ENCODE measurements at regions not wholly inside any gene's neighbourhood (a gene's known extent, or its start where the extent isn't known, plus 50 kb on each side); places are given as distances from the start of the nearest gene placed in this dataset.
A peak's percentile ranks its signal among the peaks of the same experiment; 100 is the strongest.

GRCh38 chr5:51664491-51665250 is 281.4 kb downstream of the ISL1 start:
- TF ChIP-seq CTCF (IDR thresholded peaks at IDR 0.05; ENCODE audit: insufficient read depth, low read depth, low read length, missing control alignments), result no peak
- no peak overlapping the region for H3K4me3 ChIP-seq (ENCODE audit: low read depth, low read length)
- no peak for DNase-seq (ENCODE audit: low read depth)

GRCh38 chr5:51665251-51665593 is 282.0 kb downstream of the ISL1 start:
- no peak for DNase-seq (ENCODE audit: low read depth)
- no peak overlapping the region for H3K4me3 ChIP-seq (ENCODE audit: low read depth, low read length)
- no peak for TF ChIP-seq CTCF (IDR thresholded peaks at IDR 0.05; ENCODE audit: insufficient read depth, low read depth, low read length, missing control alignments)

DNA sequence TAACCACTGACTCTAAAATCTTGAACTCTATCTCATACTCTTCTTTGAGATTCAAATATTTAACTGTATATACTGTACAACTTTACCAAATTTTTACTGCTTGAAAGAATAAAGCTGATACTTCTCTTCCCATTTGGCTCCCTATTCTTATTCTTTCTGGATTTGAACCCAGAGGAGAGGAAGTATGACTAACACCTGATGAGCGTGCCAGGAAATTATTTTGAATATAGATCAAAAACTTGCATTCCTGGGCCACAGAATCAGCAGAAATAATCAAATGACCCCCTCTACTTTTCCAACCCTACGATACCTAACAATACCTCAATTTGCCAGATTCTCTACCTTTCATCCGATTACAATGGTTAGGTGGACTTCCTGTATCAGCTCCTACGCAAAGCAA is 285.8 kb downstream of the ISL1 start:
- DNase-seq (ENCODE audit: low read depth), result no peak
- H3K4me3 ChIP-seq (ENCODE audit: low read depth, low read length), result no peak overlapping the region
- TF ChIP-seq CTCF (IDR thresholded peaks at IDR 0.05; ENCODE audit: insufficient read depth, low read depth, low read length, missing control alignments), result no peak

GRCh38 chr5:51678330-51678729 is 295.1 kb downstream of the ISL1 start:
- no peak for TF ChIP-seq CTCF (IDR thresholded peaks at IDR 0.05; ENCODE audit: insufficient read depth, low read depth, low read length, missing control alignments)
- no peak overlapping the region for H3K4me3 ChIP-seq (ENCODE audit: low read depth, low read length)
- DNase-seq (ENCODE audit: low read depth), result no peak

DNA sequence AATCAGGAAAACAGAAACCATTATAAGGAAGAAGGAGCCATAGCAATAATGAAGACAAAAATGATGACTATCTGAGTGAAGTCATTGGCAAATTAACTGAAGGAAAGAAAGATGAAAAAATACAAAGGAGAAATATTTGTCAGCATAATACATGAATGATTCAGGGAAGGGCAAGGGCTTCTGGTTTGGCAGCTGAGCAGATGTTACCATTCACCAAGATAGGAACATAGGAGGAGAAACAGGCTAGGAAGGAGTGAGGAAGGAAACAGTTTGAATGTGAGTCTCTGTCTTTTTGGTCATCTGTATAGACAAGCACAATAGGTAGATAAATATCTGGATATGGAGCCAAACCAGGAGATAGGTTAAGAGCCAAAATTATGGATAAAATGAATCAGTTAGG is 296.0 kb downstream of the ISL1 start:
- H3K4me3 ChIP-seq (ENCODE audit: low read depth, low read length), result no peak overlapping the region
- no peak for TF ChIP-seq CTCF (IDR thresholded peaks at IDR 0.05; ENCODE audit: insufficient read depth, low read depth, low read length, missing control alignments)
- DNase-seq (ENCODE audit: low read depth), result no peak

DNA sequence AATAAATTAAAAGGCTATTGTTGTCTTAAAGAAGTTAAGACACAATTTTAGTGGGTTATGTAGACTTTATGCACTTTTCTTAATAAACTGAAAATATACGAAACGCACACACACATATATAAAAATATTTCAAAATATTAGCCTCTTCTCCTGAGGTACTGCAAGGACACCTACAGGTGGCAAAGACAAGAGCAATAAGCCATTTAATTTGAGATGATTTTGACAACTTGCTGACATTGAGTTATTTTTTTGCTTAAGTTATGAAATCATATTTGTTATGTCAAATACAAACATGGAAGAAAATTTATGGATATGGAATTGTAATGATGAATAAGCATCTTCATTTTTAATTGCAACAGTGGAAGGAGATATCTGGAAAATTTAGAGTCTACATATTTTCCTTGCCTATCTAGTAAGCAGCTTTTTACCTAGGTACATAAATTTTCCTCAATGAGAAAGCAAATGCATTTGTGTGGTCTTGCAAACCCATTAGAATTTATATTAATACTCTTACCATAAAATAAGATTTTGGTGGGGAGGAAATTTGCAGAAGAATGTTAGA is 301.6 kb downstream of the ISL1 start:
- no peak for TF ChIP-seq CTCF (IDR thresholded peaks at IDR 0.05; ENCODE audit: insufficient read depth, low read depth, low read length, missing control alignments)
- no peak overlapping the region for H3K4me3 ChIP-seq (ENCODE audit: low read depth, low read length)
- DNase-seq (ENCODE audit: low read depth), result no peak

DNA sequence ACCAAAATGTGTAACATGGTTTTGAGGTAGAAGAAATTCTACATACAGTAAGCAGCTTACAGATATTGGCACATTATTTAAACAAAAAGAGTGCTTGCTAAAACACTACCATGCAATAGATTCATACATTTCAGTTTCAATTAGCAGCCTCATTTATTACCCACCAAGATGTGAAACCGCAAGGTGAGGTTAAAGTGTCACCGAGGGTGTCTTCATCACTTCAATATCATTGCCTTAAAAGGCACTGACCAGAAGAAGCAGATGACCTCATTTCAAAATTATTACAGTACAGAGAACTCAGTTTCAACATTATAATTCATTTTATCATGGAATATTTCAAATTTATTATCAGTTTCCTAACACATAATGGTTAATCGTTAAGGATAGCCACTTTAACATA is 302.2 kb downstream of the ISL1 start:
- TF ChIP-seq CTCF (IDR thresholded peaks at IDR 0.05; ENCODE audit: insufficient read depth, low read depth, low read length, missing control alignments), result no peak
- peak; percentile 1 for DNase-seq (ENCODE audit: low read depth)
- H3K4me3 ChIP-seq (ENCODE audit: low read depth, low read length), result no peak overlapping the region

Measured in GM12865 (cell line).